MM.1S (cell line): ENCODE measurements at regions not wholly inside any gene's neighbourhood (a gene's known extent, or its start where the extent isn't known, plus 50 kb on each side); places are given as distances from the start of the nearest gene placed in this dataset.

Source experiments
- DNase-seq: peaks from one replicate; pipeline ENCODE4 v3.0.0-alpha.2; 2015
- H2AFZ ChIP-seq: fragments of 300-600 bp; sonication (generic); 2 replicates; pipeline ENCODE4 v1.6.0; 2016; ENCODE audit warnings: antibody characterized with exemption, low read length
- H3F3A ChIP-seq: fragments of 300-600 bp; sonication (generic); 2 replicates; pipeline ENCODE4 v1.6.1; 2016; ENCODE audit warnings: mild to moderate bottlenecking, antibody characterized with exemption, low read length, moderate library complexity, mixed read lengths; ENCODE audit not compliant: insufficient read depth
- H3K27ac ChIP-seq: fragments of 300-600 bp; sonication (generic); 2 replicates; pipeline ENCODE4 v1.5.1; 2016; ENCODE audit warnings: mild to moderate bottlenecking, low read length
- H3K27me3 ChIP-seq: fragments of 300-600 bp; sonication (generic); replicated peaks from 2 replicates; pipeline ENCODE4 v1.6.0; 2016; ENCODE audit warnings: low read length; ENCODE audit not compliant: insufficient read depth
- H3K36me3 ChIP-seq: fragments of 300-600 bp; sonication (generic); replicated peaks from 2 replicates; pipeline ENCODE4 v1.6.1; 2016; ENCODE audit warnings: mild to moderate bottlenecking, low read length, mixed read lengths; ENCODE audit not compliant: insufficient read depth
- H3K4me1 ChIP-seq: fragments of 300-600 bp; sonication (generic); 2 replicates; pipeline ENCODE4 v1.6.1; 2016; ENCODE audit warnings: low read length, mixed read lengths
- H3K4me2 ChIP-seq: fragments of 300-600 bp; sonication (generic); 2 replicates; pipeline ENCODE4 v1.6.0; 2016; ENCODE audit warnings: low read depth, low read length
- H3K4me3 ChIP-seq: fragments of 300-600 bp; sonication (generic); 2 replicates; pipeline ENCODE4 v1.5.1; 2016; ENCODE audit warnings: low read length, mixed read lengths
- H3K79me2 ChIP-seq: fragments of 300-600 bp; sonication (generic); 2 replicates; pipeline ENCODE4 v1.6.1; 2016; ENCODE audit warnings: mixed run types, low read length, mixed read lengths
- H3K9ac ChIP-seq: fragments of 300-600 bp; sonication (generic); 2 replicates; pipeline ENCODE4 v1.6.1; 2016; ENCODE audit warnings: low read length, mixed read lengths
- H3K9me2 ChIP-seq: fragments of 300-600 bp; sonication (generic); replicated peaks from 2 replicates; pipeline ENCODE4 v1.6.1; 2016; ENCODE audit warnings: mild to moderate bottlenecking, low read length, mixed read lengths; ENCODE audit not compliant: insufficient read depth
- H3K9me3 ChIP-seq: fragments of 300-600 bp; sonication (generic); replicated peaks from 2 replicates; pipeline ENCODE4 v1.6.1; 2016; ENCODE audit warnings: mild to moderate bottlenecking, low read length, mixed read lengths; ENCODE audit not compliant: insufficient read depth
- H4K20me1 ChIP-seq: fragments of 300-600 bp; sonication (generic); 2 replicates; pipeline ENCODE4 v1.6.1; 2016; ENCODE audit warnings: mild to moderate bottlenecking, low read length, moderate library complexity, mixed read lengths; ENCODE audit not compliant: insufficient read depth
- EZH2 ChIP-seq: fragments of 300-600 bp; sonication (generic); optimal IDR thresholded peaks from 2 replicates; pipeline ENCODE3; 2017; ENCODE audit warnings: low read depth, mild to moderate bottlenecking, antibody characterized with exemption, low read length, mixed read lengths
- EZH2phosphoT487 ChIP-seq: fragments of 300-600 bp; sonication (generic); IDR thresholded peaks from 2 replicates; pipeline ENCODE4 v1.6.1; 2018; ENCODE audit warnings: antibody characterized with exemption, low read length
- TF ChIP-seq, protein P1 (sequence below): fragments of 300-600 bp; sonication (generic); IDR thresholded peaks from 2 replicates; pipeline ENCODE4 v1.5.1; 2016; ENCODE audit warnings: antibody characterized with exemption, low read length, mixed read lengths

GRCh38 chr15:35937380-35937779, 391.4 kb upstream of the DPH6 start:
- TF ChIP-seq EZH2phosphoT487: no peak
- TF ChIP-seq, protein P1, sequence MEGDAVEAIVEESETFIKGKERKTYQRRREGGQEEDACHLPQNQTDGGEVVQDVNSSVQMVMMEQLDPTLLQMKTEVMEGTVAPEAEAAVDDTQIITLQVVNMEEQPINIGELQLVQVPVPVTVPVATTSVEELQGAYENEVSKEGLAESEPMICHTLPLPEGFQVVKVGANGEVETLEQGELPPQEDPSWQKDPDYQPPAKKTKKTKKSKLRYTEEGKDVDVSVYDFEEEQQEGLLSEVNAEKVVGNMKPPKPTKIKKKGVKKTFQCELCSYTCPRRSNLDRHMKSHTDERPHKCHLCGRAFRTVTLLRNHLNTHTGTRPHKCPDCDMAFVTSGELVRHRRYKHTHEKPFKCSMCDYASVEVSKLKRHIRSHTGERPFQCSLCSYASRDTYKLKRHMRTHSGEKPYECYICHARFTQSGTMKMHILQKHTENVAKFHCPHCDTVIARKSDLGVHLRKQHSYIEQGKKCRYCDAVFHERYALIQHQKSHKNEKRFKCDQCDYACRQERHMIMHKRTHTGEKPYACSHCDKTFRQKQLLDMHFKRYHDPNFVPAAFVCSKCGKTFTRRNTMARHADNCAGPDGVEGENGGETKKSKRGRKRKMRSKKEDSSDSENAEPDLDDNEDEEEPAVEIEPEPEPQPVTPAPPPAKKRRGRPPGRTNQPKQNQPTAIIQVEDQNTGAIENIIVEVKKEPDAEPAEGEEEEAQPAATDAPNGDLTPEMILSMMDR: no peak
- TF ChIP-seq EZH2: no peak
- no peak overlapping the region for H2AFZ ChIP-seq

GRCh38 chr15:35944945-35945585, 399.1 kb upstream of the DPH6 start:
- DNase-seq: no peak
- TF ChIP-seq EZH2phosphoT487: no peak
- TF ChIP-seq, protein P1: no peak
- TF ChIP-seq EZH2: no peak
- no peak overlapping the region for H3K9ac ChIP-seq
- H3K36me3 ChIP-seq: no peaks in the 10 kb centered on the region
- no peaks in the 10 kb centered on the region for H3F3A ChIP-seq
- H3K4me2 ChIP-seq: no peak overlapping the region
- no peaks in the 10 kb centered on the region for H3K9me2 ChIP-seq
- no peaks in the 10 kb centered on the region for H3K79me2 ChIP-seq
- H3K27ac ChIP-seq: no peak overlapping the region
- no peak overlapping the region for H2AFZ ChIP-seq
- no peaks in the 10 kb centered on the region for H3K27me3 ChIP-seq
- H4K20me1 ChIP-seq: no peaks in the 10 kb centered on the region
- H3K9me3 ChIP-seq: no peaks in the 10 kb centered on the region
- H3K4me1 ChIP-seq: no peaks in the 10 kb centered on the region
- H3K4me3 ChIP-seq: no peak overlapping the region

More at GRCh38 chr15:35937380-35937779, 391.4 kb upstream of the DPH6 start:
- no peaks in the 10 kb centered on the region for H3K9me3 ChIP-seq
- no peak overlapping the region for H3K27ac ChIP-seq
- H4K20me1 ChIP-seq: no peaks in the 10 kb centered on the region
- no peak overlapping the region for H3K9ac ChIP-seq
- no peak for DNase-seq
- no peaks in the 10 kb centered on the region for H3F3A ChIP-seq
- no peaks in the 10 kb centered on the region for H3K36me3 ChIP-seq
- no peak overlapping the region for H3K4me2 ChIP-seq
- no peaks in the 10 kb centered on the region for H3K27me3 ChIP-seq
- H3K9me2 ChIP-seq: no peaks in the 10 kb centered on the region
- no peak overlapping the region for H3K4me3 ChIP-seq
- no peaks in the 10 kb centered on the region for H3K4me1 ChIP-seq
- H3K79me2 ChIP-seq: no peaks in the 10 kb centered on the region

GRCh38 chr15:35953424-35953823, 407.5 kb upstream of the DPH6 start:
- TF ChIP-seq EZH2: no peak
- no peak for TF ChIP-seq EZH2phosphoT487
- TF ChIP-seq, protein P1: no peak
- H3K27ac ChIP-seq: no peak overlapping the region
- no peak for DNase-seq
- H2AFZ ChIP-seq: no peak overlapping the region
- no peaks in the 10 kb centered on the region for H3K4me1 ChIP-seq
- no peaks in the 10 kb centered on the region for H3K9me3 ChIP-seq
- H3K4me2 ChIP-seq: no peak overlapping the region
- no peak overlapping the region for H3K4me3 ChIP-seq
- H3K9me2 ChIP-seq: no peaks in the 10 kb centered on the region
- no peak overlapping the region for H3K9ac ChIP-seq
- no peaks in the 10 kb centered on the region for H3K36me3 ChIP-seq
- H3F3A ChIP-seq: no peaks in the 10 kb centered on the region
- H3K79me2 ChIP-seq: no peaks in the 10 kb centered on the region
- H4K20me1 ChIP-seq: no peaks in the 10 kb centered on the region
- H3K27me3 ChIP-seq: no peaks in the 10 kb centered on the region
